Hypothalamus (tissue), 51 donors: ENCODE measurements at regions not wholly inside any gene's neighbourhood (a gene's known extent, or its start where the extent isn't known, plus 50 kb on each side); places are given as distances from the start of the nearest gene placed in this dataset.

ENCODE experiments used
- DNase-seq, 51 donors: peaks; one replicate each; lab custom pipeline; 2025; lab: John Stamatoyannopoulos, UW

GRCh38 chr1:228867108-228867950 is 132.1 kb downstream of the RHOU start:
- peak in 14 of 51 donors; percentile 7 to 54 (median 34) for DNase-seq

DNA sequence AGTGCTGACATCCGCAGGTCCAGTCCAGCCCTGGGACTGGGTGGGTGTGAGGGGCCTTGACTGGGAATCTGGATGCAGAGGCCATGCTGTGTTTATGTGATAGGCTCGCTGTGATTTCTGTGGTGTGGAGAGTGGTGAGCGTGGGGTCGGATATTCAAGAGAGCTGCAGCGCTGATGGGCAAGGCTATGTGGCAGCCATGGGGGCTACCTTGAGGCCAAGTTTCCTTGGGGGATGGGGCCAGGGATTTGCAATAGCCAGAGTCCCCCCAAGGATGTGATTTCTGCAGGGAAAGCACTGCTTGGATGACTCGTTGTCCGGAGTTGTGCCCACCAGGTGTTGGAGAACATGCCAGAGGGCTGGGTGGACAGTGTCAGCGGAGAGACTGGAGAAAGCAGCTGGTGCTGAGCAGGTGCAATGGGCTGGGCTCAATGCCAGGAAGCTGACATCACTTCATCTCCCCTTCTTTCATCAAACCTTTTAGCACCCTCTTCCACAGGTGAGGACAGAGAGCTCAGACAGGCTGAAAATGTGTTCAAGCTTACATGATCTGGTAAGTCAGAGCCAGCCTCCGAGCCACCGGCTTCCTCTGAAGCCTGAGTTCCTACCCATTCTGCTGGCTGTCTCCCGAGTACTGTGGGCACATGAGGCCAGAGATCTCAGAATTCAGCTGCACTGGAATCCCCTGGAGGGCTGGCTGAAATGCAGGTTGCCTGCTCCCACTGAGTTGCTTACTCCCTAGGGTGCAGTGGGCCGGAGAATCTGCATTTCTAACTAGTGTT is 132.9 kb downstream of the RHOU start:
- no peak for DNase-seq

- no peak for DNase-seq
These were observed 133.4 kb downstream of the RHOU start for GRCh38 chr1:228868731-228869024.

DNA sequence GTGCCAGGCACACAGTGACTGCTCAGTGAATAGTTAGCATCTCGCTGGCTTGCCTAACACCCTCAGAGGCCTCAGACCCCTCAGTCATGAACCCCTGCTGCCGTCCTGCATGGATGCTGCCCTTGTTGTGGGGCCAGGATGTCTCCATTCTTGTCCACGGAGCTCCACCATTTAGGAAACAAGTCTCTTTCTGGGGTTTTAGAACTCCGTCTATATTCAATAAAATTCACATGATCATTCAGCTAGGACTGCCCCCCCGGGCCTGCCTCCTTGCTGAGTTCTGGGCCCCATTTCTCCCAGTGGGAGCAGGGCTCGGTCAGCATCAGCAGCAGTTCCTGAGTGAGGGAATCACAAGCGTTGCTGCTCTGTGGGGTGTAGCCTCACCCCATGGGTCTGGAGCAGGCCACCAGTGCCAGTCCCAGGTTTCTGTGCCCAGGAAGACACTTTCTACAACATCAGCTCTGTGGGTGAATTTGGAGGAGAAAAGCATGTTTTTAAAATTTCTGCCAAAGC is 134.1 kb downstream of the RHOU start:
- no peak for DNase-seq

DNA sequence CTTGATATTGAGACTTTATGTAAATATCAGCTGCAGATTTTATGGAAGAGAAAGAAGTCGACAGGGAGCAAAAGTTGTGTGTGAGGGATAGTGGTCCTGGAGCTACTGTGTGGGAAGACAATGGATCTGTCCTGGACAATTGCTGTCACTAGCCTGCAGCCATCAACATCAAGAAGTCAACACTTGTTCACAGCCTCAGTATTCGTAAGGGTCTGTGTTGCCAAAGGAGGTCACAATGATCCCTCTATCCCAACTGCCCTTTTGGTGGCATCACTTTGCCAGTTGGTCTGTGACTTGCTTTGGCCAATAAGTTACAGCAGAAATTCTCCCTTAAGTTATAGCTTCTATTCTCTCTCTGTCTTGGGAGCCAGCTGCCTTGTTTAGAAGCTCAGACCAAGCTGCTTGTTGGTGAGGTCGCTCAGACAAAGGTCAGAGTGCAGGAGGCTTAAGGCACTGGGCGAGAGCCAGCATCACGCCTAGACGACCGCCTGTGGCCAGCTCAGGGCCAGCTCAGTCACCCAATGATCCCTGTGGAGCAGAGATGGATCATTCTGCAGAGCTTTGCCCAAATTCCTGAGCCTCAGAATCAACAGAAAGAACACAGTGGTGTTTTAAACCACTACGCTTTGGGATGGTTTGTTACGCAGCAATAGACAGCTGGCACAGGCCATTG is 134.9 kb downstream of the RHOU start:
- DNase-seq = peak in 1 of 51 donors; percentile 57

DNA sequence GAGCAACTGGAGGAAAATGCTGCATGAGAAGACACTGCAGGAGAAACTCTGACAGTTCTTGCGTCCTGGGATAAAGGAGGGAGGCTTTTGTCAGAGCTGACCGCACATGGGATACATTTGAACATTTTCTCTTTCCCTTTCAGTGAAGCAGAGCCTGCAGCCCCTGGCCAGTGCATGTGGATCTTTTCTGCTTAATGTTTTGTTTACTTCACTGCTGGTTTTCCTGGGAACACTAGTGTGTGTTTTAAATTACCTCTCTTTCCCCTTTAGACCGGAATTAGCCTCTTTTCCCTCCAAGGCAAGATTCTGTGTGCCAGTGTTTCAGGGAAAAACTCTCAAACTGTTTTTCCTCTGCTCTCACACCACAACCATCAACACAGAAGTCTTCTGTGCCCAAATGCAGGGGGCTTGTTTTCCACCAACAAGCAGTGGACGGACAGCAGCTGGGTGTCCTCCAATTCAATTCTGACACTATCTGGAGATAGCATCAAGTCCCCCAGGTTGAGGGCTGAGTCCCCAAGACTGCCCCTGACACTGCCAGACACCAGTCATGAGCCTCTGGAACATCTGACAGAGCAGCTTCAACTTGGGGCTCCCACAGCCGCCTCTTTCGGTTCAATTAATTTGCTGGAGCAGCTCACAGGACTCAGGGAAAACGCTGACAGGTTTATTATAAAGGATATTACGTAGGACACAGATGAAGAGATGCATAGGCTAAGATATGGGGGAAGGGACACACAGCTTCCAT is 136.2 kb downstream of the RHOU start:
- peak in 8 of 51 donors; percentile 7 to 67 (median 28) for DNase-seq

DNA sequence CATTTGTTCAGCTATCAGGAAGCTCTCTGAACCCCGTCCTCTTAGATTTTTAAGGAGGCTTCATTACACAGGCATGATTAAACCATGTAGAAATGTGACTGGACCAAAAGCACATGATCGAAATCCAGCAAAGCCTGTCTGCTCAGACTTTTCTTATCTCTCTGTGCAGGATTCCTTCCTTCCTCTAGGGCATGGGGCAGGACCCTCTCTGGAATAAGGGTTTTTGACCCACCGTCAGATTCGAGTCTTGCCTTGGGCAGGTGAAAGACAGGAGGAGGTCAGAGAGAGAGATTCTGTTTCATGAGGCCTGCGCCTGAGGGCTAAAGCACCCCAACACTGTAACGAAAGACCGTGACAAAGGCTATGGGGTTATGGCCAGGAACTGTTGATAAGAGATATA is 136.8 kb downstream of the RHOU start:
- DNase-seq = no peak

DNA sequence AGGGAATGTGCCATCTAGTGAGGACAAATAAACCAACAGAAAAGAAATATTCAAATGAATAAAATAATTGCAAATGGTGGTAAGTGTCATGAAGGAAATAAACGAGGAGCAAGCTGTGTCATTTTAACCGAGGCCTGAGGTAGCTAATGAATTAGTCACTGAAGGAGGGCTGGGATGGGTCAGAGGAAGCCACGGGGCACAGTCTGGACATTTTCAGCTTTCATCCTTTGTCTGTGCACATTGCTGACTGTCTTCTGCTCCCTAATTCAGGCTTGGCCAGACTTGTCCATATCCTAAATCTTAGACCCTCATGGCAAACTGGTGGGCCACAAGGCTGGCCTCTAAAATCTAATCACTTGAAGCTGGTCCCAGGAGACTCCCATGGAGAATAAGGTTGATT is 138.4 kb downstream of the RHOU start:
- no peak for DNase-seq

DNA sequence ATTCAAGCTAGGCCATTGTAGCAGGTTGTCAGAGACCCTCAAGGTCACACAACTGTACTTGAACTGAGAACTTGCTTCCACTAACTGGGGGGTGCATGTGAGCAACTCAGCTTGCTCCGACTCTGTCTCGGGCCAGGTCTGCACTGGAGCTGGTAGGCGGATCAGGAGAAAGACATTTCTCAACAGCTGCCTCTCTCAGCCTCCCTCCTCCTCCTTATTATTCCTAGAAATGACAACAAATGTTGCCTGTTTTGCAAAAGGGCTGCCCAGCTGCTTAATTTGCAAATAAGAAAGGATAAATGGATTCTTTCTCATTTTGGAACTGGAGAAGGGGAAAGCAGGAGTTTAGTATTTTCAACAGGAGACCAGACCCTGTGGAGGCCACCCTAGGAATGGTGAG is 140.5 kb downstream of the RHOU start:
- peak in 1 of 51 donors; percentile 42 for DNase-seq

DNA sequence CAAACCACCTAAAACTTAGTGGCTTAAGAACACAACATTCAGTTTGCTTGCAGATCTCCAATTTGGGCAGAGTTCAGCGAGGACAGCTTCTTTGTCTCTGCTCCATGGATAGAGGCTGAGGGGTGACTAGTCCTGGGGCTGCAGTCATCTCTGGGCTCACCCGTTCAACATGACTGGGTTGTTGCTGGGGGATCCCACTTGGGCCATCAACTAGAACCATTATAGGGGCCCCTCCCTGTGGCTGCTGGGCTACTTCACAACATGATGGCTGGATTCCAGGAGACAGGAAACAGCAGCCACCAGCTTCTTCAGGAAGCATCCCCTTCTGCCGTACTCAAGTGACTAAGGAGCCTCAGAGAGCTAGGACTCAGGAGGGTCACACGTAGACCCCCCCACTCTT is 140.9 kb downstream of the RHOU start:
- no peak for DNase-seq

- DNase-seq = no peak
These were observed 143.9 kb downstream of the RHOU start for GRCh38 chr1:228879164-228879563.

GRCh38 chr1:228882041-228882770 is 146.9 kb downstream of the RHOU start:
- DNase-seq = no peak

DNA sequence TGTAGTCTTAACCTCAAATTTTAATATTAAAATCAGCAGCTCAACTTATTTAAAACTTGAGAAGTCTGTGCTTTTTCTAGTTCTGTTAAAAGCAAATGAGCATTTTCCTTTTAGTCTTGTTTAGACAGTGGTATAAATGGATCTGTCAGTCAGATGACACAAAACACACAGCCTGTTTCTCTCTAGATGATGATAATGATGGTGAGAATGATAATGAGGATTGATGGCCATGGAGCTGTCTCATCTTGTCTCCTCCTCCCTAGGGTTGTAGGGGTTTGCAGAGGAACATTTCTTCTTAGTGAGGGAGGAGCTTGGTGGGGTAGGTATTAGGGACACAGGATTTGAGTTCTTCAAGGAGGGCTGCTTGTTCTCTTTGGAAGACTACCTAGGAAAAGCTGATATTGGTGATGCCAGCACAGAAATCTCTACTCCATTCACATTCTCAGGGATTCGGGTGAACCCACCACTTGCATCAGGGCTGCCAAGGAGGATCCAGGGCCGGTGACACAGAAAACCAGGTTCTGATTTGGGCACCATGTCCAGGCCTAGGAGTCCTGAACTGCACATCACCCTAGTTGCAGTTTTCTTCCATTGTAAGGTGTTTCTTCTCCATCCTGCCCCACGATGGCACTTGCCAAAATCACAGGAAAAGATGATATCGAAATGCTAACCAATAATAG is 147.6 kb downstream of the RHOU start:
- DNase-seq = no peak

DNA sequence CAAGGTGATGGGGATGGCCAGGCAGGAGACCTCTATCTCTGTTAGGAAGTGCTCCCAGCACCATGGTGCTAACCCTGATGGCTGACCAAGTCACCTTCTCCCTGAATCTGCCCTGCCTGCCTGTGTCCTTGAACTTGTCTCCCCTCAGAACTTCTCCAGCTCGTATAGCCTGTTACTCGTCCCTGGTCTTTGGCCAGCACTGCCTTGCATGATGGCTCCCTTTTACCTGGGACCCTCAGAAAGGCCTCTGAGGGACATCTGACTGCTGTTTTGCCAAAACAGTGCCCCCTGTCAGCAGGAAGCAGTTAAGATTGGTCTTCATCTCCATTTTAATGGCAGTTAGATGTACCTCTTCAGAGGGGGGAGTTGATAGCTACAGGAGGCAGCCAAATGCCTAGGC is 148.3 kb downstream of the RHOU start:
- no peak for DNase-seq

GRCh38 chr1:228884196-228884595 is 148.9 kb downstream of the RHOU start:
- no peak for DNase-seq

DNA sequence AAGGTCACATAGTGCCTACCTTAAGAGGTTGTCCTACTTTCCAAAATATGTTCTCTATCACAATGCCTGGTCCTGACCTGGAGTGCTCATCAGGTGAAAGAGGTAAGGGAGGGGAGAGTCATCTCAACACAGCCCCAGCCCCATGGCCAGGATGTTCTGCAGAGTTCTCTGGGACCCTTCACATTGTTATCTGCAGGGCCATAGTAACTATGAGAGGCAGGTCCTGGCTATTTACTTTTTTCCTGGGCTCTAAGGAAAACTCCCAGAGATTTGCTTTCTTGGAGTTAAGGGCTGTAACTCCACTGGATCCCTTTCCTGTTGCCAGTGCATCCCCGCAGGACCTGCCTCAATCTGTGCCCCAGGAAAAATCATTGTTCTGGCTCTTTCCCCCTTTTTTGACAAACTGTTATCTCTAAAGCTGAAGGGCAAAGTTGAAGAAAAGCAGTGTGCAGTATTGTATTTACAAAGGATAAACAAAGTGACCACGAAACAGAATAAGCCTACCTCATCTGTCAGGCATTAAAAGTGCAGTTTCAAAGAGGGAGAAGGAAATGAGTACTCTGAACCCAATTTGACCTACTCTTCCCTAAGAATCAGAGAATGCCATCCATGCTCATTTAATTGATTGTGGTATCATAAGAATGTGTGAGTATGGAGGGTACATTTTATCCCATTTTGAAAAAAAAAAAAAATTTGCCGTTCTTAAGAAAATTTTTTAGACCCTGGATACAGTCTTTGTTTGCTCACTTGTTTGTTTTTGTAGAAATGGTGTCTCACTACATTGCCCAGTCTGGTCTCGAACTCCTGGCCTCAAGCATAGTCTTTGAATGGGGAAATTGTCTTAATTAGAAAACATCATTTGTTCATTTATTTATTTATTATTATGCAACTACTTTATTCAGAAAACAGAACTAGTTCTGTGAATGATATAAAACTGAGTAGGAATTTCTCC is 149.6 kb downstream of the RHOU start:
- DNase-seq = no peak

DNA sequence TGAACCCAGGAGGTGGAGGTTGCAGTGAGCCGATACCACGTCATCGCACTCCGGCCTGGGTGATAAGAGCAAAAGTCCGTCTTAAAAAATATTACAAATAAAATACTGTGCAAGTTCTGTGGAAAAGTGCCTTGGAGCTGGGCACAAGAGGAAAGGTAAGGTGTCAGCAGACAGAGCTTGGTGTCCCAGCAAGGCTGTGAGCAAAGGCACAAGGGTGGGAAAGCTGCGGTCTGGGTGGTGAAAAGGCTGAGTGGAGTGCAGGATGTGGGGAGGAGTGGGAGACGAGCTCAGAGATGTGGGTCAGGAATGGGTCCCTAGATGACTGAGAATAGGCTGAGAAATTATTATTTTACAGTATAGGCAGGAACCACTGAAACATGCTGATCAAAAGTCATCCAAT is 150.6 kb downstream of the RHOU start:
- DNase-seq = no peak

GRCh38 chr1:228887101-228887500 is 151.8 kb downstream of the RHOU start:
- no peak for DNase-seq
